Astrocyte (in vitro differentiated cells and primary cell): ENCODE measurements at regions not wholly inside any gene's neighbourhood (a gene's known extent, or its start where the extent isn't known, plus 50 kb on each side); places are given as distances from the start of the nearest gene placed in this dataset.
A peak's percentile ranks its signal among the peaks of the same experiment; 100 is the strongest.

ENCODE experiments used
- DNase-seq: peaks from one replicate; pipeline ENCODE4 v3.0.0-alpha.2; 2010; ENCODE audit warnings: low read depth
- FAIRE-seq: peaks from 2 replicates; lab custom pipeline; 2011; peaks lifted over from hg19 to GRCh38; lab: Jason Lieb, UNC
- H2AFZ ChIP-seq: 2 replicates; pipeline ENCODE4 v1.6.0; 2012; ENCODE audit warnings: low read depth, low read length, inconsistent platforms
- H3K27ac ChIP-seq: 2 replicates; pipeline ENCODE4 v1.5.1; 2011; ENCODE audit warnings: low read depth, low read length, inconsistent platforms
- H3K27me3 ChIP-seq: 2 replicates; pipeline ENCODE4 v1.6.0; 2011; ENCODE audit warnings: low read length, inconsistent platforms; ENCODE audit not compliant: insufficient read depth
- H3K36me3 ChIP-seq: 2 replicates; pipeline ENCODE4 v1.5.1; 2011; ENCODE audit warnings: low read length, inconsistent platforms; ENCODE audit not compliant: insufficient read depth
- H3K4me1 ChIP-seq: 2 replicates; pipeline ENCODE4 v1.5.1; 2011; ENCODE audit warnings: low read length, inconsistent platforms; ENCODE audit not compliant: insufficient read depth
- H3K4me2 ChIP-seq: 2 replicates; pipeline ENCODE4 v1.6.0; 2012; ENCODE audit warnings: low read length, inconsistent platforms
- H3K4me3 ChIP-seq: 2 replicates; pipeline ENCODE4 v1.5.1; 2011; ENCODE audit warnings: low read depth, mild to moderate bottlenecking, low read length, inconsistent platforms; ENCODE audit not compliant: insufficient read depth
- H3K79me2 ChIP-seq: 2 replicates; pipeline ENCODE4 v1.6.0; 2012; ENCODE audit warnings: mild to moderate bottlenecking, low read length, inconsistent platforms; ENCODE audit not compliant: insufficient read depth
- H3K9ac ChIP-seq: 2 replicates; pipeline ENCODE4 v1.6.0; 2012; ENCODE audit warnings: mild to moderate bottlenecking, low read length, inconsistent platforms
- H3K9me3 ChIP-seq: 2 replicates; pipeline ENCODE4 v1.5.1; 2012; ENCODE audit warnings: low read depth, mild to moderate bottlenecking, low read length, inconsistent platforms; ENCODE audit not compliant: insufficient read depth
- H4K20me1 ChIP-seq: 2 replicates; pipeline ENCODE4 v1.6.0; 2012; ENCODE audit warnings: low read length, inconsistent platforms; ENCODE audit not compliant: insufficient read depth
- H3K27ac Mint-ChIP-seq: one replicate; pipeline ENCODE4 v1.8.0; 2021; ENCODE audit warnings: mild to moderate bottlenecking, mixed read lengths; ENCODE audit not compliant: unreplicated experiment
- H3K27me3 Mint-ChIP-seq: one replicate; pipeline ENCODE4 v1.8.0; 2021; ENCODE audit warnings: low read depth, mixed read lengths; ENCODE audit not compliant: unreplicated experiment
- H3K36me3 Mint-ChIP-seq: one replicate; pipeline ENCODE4 v1.8.0; 2021; ENCODE audit warnings: low read depth, mixed read lengths; ENCODE audit not compliant: unreplicated experiment
- H3K4me1 Mint-ChIP-seq: one replicate; pipeline ENCODE4 v1.8.0; 2021; ENCODE audit warnings: low read depth, mixed read lengths; ENCODE audit not compliant: unreplicated experiment
- H3K4me3 Mint-ChIP-seq: one replicate; pipeline ENCODE4 v1.8.0; 2021; ENCODE audit warnings: mild to moderate bottlenecking, moderate library complexity, mixed read lengths; ENCODE audit not compliant: unreplicated experiment
- H3K9me3 Mint-ChIP-seq: one replicate; pipeline ENCODE4 v1.8.0; 2021; ENCODE audit warnings: mild to moderate bottlenecking, mixed read lengths; ENCODE audit not compliant: unreplicated experiment
- EZH2 ChIP-seq: IDR thresholded peaks from 2 replicates; pipeline ENCODE4 v1.6.1; 2012; ENCODE audit warnings: mild to moderate bottlenecking, low read length, inconsistent platforms; ENCODE audit not compliant: insufficient read depth
- TF ChIP-seq, protein P1 (sequence below): IDR thresholded peaks from 2 replicates; pipeline ENCODE4 v1.5.1; 2011; ENCODE audit warnings: low read depth, mild to moderate bottlenecking, inconsistent platforms, low read length, moderate library complexity; ENCODE audit not compliant: insufficient read depth

DNA sequence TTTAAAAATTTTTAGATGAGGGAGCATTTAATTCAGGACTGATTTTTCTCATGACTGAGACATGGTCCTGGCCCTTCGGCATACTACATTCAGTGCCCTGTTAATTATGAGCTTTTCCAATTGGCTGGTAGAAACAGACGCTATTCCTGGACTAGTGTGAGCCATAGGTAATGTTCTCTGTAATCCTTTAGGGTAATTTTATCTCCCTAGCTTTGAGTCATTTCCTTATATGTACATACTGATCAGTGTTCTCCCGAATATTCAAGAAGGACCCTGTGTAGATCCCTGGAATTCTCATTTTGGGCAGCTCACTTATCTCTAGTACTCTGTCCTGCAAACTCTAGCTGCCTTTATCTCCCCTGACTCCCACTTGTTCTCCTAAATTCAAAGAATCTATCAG, 92.6 kb upstream of the NPY start:
- no peak overlapping the region for H3K27ac Mint-ChIP-seq
- H3K4me2 ChIP-seq: no peak overlapping the region
- no peaks in the 10 kb centered on the region for H3K36me3 Mint-ChIP-seq
- peaks cover 2% of the 10 kb centered on the region for H3K9me3 Mint-ChIP-seq
- no peaks in the 10 kb centered on the region for H3K27me3 Mint-ChIP-seq
- H3K27ac ChIP-seq: no peak overlapping the region
- TF ChIP-seq, protein P1, sequence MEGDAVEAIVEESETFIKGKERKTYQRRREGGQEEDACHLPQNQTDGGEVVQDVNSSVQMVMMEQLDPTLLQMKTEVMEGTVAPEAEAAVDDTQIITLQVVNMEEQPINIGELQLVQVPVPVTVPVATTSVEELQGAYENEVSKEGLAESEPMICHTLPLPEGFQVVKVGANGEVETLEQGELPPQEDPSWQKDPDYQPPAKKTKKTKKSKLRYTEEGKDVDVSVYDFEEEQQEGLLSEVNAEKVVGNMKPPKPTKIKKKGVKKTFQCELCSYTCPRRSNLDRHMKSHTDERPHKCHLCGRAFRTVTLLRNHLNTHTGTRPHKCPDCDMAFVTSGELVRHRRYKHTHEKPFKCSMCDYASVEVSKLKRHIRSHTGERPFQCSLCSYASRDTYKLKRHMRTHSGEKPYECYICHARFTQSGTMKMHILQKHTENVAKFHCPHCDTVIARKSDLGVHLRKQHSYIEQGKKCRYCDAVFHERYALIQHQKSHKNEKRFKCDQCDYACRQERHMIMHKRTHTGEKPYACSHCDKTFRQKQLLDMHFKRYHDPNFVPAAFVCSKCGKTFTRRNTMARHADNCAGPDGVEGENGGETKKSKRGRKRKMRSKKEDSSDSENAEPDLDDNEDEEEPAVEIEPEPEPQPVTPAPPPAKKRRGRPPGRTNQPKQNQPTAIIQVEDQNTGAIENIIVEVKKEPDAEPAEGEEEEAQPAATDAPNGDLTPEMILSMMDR: no peak
- TF ChIP-seq EZH2: no peak
- no peaks in the 10 kb centered on the region for H3K36me3 ChIP-seq
- H3K4me1 ChIP-seq: no peaks in the 10 kb centered on the region
- H3K9ac ChIP-seq: no peak overlapping the region
- H4K20me1 ChIP-seq: no peaks in the 10 kb centered on the region
- H3K9me3 ChIP-seq: no peaks in the 10 kb centered on the region
- FAIRE-seq (no peak), DNase-seq (no peak)
- H3K79me2 ChIP-seq: no peaks in the 10 kb centered on the region
- H3K4me3 ChIP-seq: no peak overlapping the region
- H3K27me3 ChIP-seq: no peaks in the 10 kb centered on the region
- H3K4me3 Mint-ChIP-seq: no peak overlapping the region
- no peaks in the 10 kb centered on the region for H3K4me1 Mint-ChIP-seq
- H2AFZ ChIP-seq: no peak overlapping the region

DNA sequence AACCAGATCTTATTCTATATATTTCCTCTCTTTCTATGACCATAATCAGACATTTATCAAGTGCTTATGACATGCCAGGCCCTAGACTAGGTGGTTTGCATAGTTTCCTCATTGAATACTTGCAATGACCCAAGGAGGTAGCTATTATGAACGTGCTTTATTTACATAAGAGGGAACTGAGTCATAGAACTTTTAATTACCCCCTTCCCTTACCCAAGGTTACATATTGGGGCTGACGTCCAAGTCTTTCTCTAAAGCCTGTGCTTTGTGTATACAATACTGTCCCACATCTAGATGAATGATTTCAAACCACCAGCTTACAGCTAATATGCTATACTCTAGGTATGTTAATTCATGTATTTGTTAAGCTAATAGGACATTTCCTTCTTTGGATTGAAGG, 91.9 kb upstream of the NPY start:
- Histone ChIP-seq H3K9ac (no peak overlapping the region), H3K27me3 (no peaks in the 10 kb centered on the region), H3K9me3 (no peaks in the 10 kb centered on the region), H3K79me2 (no peaks in the 10 kb centered on the region), H3K4me1 (no peaks in the 10 kb centered on the region), H2AFZ (no peak overlapping the region), H3K36me3 (no peaks in the 10 kb centered on the region), H3K4me2 (no peak overlapping the region), H3K4me3 (no peak overlapping the region), H4K20me1 (no peaks in the 10 kb centered on the region), H3K27ac (no peak overlapping the region)
- H3K4me3 Mint-ChIP-seq: no peak overlapping the region
- peaks cover 2% of the 10 kb centered on the region for H3K9me3 Mint-ChIP-seq
- no peaks in the 10 kb centered on the region for H3K4me1 Mint-ChIP-seq
- FAIRE-seq: no peak
- no peak overlapping the region for H3K27ac Mint-ChIP-seq
- peak; percentile 92 for DNase-seq
- TF ChIP-seq, protein P1: no peak
- TF ChIP-seq EZH2: no peak
- no peaks in the 10 kb centered on the region for H3K36me3 Mint-ChIP-seq
- H3K27me3 Mint-ChIP-seq: no peaks in the 10 kb centered on the region

DNA sequence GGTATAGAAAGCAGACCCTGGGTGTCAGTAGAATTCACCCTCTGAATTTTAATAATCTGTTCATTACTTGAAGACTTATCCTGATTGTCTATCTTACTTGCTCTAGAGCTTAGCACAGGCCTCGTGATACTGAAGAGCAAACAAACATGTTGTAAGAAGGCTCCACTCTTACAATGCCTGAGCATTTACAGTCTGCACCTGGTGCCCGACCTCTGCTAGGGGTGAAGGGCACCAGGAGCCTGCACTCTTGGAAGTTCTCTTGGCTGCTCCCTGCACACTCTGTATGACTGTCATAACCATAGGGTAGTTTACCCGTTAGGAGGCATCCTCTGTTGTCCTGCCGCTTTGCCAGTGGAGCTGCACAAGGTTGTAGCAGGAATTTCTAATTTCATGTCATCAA, 91.3 kb upstream of the NPY start:
- FAIRE-seq: no peak
- Histone ChIP-seq H4K20me1 (no peaks in the 10 kb centered on the region), H3K36me3 (no peaks in the 10 kb centered on the region), H3K4me2 (no peak overlapping the region), H3K27me3 (no peaks in the 10 kb centered on the region), H3K4me1 (no peaks in the 10 kb centered on the region), H2AFZ (no peak overlapping the region), H3K27ac (no peak overlapping the region), H3K4me3 (no peak overlapping the region), H3K9ac (no peak overlapping the region), H3K9me3 (no peaks in the 10 kb centered on the region), H3K79me2 (no peaks in the 10 kb centered on the region)
- H3K4me1 Mint-ChIP-seq: peaks cover 3% of the 10 kb centered on the region
- H3K27me3 Mint-ChIP-seq: no peaks in the 10 kb centered on the region
- DNase-seq: no peak
- peaks cover 2% of the 10 kb centered on the region for H3K9me3 Mint-ChIP-seq
- H3K27ac Mint-ChIP-seq: no peak overlapping the region
- no peak overlapping the region for H3K4me3 Mint-ChIP-seq
- H3K36me3 Mint-ChIP-seq: no peaks in the 10 kb centered on the region
- no peak for TF ChIP-seq EZH2
- TF ChIP-seq, protein P1: no peak
